Frontal cortex (tissue), 3 donors: ENCODE measurements at regions not wholly inside any gene's neighbourhood (a gene's known extent, or its start where the extent isn't known, plus 50 kb on each side); places are given as distances from the start of the nearest gene placed in this dataset.
A peak's percentile ranks its signal among the peaks of the same experiment; 100 is the strongest.

Experiments used
- DNase-seq, 2 donors: peaks; one replicate each; pipeline ENCODE4 v3.0.0; 2012; ENCODE audit warnings: low spot score in 2 of 2
- FAIRE-seq: peaks from 2 replicates; lab custom pipeline; 2012; peaks lifted over from hg19 to GRCh38; lab: Jason Lieb, UNC
- donor health status: control.
- donor health status: control.
- donor health status: control.

DNA sequence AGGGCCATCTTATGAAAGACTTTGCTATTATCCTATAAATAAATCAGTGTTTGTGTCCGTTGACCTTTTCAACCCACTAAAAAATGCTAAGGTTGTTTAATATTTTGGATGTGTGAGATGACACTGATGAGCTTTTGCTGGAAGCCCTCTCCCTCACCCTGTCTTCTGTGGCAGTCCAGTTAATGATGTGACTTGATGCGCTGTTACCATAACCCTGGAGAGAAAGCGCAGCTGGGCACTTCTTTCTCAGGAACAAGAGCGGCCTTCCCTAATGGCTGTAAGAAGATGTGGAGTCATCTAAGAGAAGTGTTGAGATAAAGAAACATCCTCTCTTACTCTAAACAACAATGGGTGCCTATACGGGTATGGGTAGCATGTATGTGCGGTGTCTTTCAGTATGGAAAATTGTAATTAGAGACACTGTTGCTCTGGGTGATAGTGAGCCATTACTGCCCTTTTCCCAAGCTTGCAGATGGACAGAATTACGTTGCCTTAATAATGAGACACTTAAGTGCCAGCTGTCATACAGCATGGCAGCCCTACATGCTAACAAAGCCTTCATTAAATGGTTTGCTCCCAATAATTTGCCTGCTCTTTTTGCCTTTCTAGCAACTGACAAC lies 165.6 kb upstream of the NABP1 start:
- no peak for DNase-seq
- FAIRE-seq, result no peak

DNA sequence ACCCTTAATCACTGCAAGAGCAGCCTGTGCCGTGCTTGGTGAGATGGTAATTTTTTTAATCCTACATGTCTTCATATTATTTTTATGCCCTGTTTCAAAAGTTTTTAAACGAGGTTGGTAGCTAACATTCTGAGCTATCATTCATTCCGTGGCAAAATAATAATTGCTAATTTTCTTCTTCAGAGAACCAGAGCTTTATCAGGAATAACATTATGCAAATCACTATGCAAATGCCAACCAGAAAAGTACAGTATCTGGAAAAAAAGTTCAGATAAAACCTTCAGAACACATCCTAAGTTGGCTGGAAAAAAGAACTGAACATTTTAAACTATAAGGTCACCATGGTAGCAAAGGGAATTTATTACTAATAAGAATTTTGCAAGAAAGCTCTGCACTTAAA lies 165.1 kb upstream of the NABP1 start:
- no peak for DNase-seq
- FAIRE-seq, result no peak

DNA sequence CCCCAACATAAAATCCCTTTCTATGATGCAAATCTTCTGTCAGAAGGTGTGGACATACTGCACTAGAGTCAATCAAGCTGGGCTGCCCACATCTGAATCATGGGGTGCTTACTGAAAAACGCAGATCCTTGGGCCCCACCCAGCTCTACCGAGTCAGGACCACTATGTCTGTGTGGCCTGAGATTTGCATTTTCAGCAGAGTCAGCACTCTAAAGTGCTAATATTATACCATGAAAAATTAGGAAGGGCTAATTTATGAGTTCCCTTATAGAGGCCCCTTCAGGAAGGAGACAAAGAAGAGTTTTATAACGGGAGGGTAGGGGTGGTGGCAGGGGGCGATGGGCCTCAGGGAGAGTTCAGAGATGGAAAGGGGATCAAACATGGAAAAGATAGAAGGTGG lies 163.3 kb upstream of the NABP1 start:
- DNase-seq (no peak), FAIRE-seq (no peak)

DNA sequence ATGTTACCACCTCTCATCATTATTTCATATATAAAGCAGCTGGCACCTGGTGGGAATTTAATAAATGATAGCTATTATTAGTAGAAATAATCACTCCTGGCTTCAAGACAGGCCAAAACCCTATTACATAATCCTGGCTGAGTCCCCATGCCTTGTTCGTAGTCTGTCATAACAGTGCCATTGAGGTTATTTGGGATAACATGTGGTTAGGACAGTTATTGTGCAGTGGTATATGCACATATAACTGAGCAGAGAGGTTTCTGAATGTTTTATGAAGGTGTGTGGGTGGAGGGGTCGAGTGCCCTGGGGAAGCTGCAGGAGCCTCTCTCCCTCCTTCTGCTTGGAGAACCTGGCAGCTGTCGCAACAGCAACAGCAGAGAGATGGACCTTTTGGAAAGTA lies 162.4 kb upstream of the NABP1 start:
- FAIRE-seq (no peak), DNase-seq (no peak)

DNA sequence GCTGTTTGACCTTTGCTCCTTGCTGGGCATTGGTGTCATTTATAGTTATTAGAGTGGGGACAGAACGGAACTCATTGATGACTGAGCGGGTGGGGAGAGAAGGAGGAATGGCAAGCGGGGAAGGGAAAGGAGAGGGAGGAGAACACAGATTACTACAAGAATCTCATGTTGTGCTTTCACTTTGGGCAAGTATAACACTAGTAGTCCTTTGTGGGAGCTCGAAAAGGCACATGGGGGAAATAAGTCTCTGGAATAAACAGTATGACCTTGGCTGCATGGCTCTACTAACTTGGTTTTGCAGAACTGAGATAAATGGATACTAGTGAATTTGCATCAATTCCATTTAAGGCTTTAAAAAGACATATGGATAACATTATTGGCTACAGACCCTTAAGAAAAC lies 161.7 kb upstream of the NABP1 start:
- DNase-seq (no peak), FAIRE-seq (no peak)

DNA sequence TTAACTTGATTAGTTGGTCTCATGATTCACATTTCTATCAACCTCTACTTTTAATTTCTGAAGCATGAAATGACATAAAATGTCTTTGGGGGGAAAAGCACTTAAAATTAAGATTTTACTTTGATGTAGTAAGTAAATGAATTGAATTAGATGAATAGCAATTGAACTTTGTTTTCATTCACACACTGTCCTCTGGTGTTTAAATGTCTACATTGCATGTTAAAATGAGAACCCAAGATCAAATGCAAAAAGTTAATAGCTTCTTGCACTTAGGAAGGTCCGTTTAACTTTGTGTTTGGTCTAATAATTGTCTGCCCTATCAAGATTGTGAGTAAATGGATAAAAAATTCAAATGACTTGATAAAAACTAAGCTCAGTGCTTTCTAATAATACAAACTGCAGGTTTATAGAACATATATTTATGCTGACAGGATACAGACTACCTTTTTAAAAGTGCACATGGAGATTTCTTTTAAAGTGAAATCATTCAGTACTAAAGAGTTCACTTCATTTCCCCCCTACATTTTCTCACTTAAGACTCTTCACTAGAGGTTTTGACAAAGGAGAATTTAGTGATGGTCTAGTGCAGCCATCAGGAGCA lies 156.2 kb upstream of the NABP1 start:
- DNase-seq (peak; percentile 10 to 37), FAIRE-seq (peak; percentile 93)

DNA sequence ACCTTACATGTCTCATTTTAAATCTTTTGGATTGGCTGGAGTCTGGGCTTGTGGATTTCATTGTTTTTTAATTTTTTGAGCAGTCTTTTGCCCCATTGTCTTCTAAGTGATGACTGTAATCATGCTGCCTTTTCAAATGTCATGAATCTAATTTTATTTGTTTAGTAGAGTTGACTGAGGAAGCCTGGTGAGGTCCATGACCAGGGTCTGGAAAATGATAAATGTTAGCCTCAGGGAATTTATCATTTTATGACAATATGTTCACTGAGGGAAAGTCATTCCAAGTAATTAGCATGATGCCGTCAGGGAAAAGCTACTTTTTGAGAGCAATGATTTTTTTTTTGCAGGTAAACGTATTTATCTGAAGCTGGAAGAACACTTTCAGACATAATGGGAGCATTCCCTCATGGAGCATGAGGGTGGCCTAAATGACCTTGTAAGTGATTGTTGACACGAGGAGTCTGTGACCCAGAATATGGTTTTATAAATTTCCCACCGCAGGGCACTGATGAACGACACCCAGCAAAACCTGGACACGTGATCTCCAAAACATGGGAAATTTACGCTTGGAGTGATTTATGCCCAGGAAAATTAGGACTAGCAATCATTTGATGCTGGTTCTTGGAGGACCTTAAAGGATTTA lies 155.3 kb upstream of the NABP1 start:
- no peak for FAIRE-seq
- DNase-seq, result no peak

DNA sequence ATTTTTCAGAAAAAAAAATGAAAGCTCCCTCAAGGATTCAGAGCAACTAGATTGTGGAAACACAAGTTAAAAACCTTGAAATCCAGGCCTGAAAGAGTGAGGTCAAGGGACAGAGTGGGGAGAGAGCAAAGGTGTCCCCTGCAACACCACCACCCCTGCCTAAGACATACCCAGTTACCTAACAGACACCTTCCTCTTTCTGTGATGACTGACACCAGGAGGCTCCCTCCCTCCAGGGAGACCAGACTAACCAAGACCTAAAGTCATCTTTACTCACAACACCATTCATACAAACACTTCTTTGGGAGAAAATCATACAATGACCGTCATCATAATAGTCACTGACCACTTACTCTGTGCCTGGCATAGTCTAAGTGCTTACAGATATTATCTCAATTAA lies 151.8 kb upstream of the NABP1 start:
- DNase-seq (no peak), FAIRE-seq (no peak)

DNA sequence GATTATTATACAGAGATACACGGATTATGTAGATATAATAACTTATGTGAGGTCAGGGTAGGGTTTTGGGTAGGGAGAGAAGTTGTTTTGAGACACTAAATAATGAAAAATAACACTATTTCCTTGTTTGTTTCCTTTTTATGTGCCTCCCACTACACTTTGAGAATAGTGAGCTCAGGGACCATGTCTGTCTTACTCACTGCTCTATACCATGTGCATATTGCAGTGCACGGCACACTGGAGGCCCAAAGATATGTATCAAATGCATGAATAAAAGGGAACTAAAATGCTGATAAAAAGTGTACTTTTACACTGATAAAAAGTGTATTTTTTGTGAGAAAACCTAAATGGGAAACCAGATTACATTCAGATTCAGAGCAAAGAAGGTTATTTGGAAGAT lies 151.4 kb upstream of the NABP1 start:
- no peak for FAIRE-seq
- no peak for DNase-seq

DNA sequence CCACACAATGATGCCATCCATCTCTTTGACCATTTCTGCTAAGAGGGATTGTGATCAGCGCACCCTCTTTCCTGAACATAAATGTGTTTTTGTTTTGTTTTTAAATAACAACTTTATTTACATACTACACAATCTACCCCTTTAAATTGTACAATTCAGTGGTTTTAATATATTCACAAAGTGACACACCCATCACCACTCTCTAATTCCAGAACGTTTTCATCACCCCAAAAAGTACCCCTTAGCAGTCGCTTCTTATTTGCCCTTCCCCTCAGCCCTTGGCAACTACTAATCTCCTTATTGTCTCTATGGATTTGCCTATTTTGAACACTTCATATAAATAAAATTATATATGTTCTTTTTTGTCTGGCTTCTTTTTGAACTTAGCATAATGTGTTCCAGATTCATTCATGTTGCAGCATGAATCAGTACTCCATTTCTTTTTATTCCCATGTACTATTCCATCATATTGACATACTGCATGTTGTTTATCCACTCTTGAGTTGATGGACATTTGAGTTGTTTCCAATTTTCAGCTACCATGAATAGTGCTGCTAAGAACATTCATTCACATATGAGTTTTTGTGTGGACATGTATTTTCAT lies 150.9 kb upstream of the NABP1 start:
- DNase-seq (no peak), FAIRE-seq (no peak)

DNA sequence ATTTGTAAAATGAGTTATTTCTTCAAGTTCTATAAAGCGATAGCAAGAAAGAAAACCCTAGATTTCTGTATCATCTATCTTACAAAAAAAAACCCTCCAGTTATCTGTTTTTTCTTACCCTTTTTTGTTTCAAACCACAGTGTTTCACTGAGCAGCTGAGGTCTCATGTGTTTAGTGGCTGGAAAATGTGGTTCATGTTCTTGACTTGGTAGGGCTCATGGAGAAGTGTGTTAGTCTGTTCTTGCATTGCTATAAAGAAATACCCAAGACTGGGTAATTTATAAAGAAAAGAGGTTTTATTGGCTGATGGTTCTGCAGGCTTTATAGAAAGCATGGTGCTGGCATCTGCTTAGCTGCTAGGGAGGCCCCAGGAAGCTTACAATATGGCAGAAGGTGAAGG lies 147.3 kb upstream of the NABP1 start:
- FAIRE-seq (no peak), DNase-seq (no peak)

DNA sequence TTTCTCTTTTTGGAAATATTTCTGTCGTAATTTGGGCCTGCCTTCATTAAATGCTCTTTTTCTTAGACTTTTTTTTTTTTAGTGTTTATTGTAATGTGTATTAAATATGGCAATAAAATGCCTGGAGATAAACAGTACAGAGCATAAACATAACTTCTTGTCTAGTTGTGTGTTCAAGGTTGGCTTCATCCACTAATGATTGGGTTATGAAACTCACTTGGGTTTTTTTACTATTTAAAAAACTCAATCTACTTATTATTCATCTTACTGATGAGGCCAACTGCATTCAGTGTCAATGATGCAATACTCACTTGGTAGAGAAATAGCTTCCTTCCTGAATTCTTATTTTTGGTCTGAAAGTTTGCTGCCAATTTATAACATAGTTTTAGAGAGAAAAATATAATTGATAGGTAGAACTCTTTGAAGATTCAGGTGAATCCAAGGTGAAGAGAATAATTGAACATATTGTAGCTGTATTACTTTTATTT lies 144.2 kb upstream of the NABP1 start:
- no peak for DNase-seq
- FAIRE-seq, result no peak

DNA sequence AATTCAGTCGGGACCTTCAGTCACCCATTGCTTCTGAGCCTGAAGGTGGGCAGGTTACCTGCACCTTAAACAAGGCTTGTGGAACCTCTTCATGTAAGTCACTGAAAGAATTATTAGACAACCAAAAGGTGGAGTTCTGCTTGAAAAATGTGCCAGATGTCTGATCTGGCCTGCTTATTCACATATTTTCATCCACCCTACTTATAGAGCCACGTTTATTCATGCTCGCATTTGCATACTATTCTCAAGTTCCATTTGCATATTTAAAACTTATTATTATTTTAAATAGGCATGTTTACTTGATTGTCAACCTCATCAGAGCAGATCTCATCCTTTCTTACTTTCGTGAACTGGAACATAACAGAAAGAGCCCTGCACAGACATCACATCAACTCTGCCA lies 140.0 kb upstream of the NABP1 start:
- no peak for DNase-seq
- FAIRE-seq, result no peak

DNA sequence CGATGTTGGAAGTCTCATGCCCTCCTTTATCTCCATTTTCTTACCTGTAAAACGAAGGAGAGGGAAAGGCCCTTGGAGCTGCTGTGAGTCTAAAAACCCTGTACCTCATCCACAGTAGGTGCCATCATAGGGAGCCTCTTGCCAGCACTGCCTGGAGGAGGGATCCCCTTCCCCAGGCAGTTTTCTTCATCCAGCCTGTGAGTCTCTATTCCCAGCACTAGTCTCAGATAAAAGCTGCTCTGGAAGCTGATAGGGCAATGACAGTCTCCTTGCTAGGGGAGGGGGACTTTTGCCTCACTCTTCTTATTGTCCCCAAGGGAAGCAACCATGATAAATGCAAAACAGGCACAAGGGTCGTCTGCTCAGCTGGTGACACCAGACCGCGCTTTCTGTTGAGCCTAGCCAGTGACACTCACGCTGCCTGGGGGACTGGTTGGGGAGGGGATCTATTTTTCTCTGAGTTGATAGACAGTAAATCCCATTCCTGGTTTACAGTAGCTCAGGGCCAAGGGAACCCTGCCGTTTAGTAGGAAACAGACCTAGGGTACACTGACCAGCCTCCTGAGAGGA lies 139.5 kb upstream of the NABP1 start:
- FAIRE-seq (no peak), DNase-seq (no peak)

DNA sequence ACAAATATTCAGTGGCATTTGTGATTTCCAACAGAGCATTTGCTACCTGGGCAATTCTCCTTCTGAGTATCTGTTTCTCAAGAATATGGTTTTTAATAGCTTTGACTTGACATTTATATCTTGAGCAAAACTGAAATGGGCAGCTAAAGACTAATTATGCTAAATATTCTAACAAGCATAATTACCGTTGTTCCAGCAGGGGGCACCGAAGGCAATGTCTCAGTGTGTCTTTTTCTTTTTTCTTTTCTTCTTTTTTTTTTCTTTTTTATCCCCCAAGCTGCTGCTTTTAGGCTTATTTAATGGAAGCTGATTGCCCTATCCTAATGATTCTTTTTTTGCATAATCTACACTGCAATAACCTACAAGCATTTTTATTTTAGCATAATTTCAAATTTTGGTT lies 138.9 kb upstream of the NABP1 start:
- no peak for DNase-seq
- no peak for FAIRE-seq

DNA sequence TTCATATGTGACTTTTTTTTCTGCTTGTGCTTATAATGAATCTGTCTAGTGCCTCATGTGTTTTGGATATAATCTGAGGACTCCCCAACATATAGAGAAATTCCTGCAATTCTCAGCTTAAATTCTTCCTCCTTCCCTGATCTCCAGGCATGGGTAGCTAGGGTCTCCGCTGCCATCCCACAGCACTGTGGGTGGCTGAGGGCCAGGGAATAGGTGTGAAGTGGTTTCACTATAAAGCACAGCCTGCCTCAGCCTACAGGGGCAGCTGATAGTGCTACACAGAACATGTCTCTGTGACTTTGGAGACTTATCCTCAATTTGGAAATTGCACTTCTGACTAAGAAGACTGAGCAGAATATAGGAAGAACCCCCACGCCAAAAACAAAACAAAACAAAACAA lies 137.3 kb upstream of the NABP1 start:
- no peak for FAIRE-seq
- DNase-seq, result no peak

DNA sequence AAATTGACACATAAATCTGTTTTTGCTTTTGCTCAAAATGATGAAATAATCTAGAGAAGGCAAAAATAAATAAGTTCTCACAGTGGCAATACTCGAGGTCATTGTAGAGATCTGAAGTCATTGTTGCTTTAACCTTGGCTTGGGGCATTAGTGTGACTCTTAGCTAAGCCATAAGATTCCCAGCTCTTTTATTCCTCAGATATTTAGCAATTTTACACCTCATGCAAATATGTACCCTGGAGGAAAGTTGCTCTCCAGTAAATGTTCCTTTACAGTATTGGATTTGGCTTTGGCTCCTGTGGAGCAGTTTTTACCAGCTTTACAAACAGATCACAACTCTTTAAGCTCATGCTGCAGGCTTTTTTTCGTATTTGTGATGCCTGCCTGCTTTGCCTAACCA lies 134.2 kb upstream of the NABP1 start:
- DNase-seq (no peak), FAIRE-seq (no peak)

DNA sequence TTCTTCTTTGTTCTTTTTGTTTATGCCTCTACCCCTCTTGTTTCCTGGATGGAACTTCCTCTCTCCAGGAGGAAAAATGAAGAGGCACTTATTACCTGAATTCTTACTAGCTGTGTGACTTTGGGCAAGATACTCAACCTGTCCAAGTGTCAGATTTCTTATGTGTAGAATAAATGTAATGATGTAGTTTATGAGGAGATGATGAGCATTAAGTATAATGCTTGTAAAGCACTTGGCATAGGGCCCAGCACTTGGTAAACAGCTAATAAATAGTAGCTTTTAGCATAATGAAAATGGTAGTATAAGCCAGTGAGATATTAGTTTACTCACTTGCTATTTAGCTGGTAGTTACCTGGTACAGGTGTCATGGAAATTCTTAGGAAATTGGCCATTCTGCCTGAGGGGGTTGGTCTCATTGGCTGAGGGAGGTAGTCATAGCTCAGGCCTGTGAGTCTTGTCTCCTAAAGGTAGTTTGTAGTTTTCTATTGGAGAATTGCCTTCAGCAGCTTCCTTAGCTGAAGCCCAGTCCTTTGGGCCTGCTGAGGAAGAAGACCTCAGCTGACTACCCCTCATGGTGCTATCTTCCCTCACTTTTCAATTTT lies 133.4 kb upstream of the NABP1 start:
- FAIRE-seq (no peak), DNase-seq (no peak)

DNA sequence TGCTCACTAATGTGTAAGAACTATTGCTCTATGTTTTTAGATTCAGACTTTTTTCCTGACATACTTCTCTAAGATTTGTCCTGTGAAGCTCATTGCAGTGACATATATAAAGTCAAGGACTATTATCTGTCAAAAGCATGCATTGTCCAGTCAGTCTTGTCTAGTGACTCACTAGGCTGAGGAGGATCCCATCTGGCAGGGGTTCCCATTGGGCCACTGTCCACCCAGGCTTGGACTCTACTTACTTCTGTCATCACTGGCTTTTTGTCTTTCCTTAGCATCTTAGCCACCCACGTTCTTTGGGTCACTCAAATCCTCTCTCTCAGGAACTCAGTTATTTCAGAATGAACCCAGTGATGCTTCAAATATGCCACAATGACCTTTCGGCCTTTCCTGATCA lies 132.6 kb upstream of the NABP1 start:
- no peak for DNase-seq
- FAIRE-seq, result no peak

DNA sequence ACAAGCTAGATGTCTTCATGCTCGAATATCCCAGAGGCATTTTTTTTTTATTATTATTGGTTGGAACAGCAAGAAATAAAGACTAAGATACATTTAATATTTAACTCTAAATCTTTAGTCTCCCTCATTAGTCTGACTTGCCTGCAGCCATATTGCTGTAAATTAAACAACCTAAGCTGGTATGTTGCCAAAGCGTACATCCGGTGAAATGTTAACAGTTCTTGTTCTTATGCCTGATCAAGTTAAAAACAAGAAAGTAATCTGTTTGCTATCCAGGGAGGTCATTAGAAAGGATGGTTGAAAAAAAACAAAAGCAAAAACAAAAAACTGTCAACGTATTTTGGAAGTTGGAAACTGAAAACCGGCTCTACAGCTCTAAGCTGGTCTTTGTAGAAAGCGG lies 125.9 kb upstream of the NABP1 start:
- DNase-seq, result no peak
- no peak for FAIRE-seq

DNA sequence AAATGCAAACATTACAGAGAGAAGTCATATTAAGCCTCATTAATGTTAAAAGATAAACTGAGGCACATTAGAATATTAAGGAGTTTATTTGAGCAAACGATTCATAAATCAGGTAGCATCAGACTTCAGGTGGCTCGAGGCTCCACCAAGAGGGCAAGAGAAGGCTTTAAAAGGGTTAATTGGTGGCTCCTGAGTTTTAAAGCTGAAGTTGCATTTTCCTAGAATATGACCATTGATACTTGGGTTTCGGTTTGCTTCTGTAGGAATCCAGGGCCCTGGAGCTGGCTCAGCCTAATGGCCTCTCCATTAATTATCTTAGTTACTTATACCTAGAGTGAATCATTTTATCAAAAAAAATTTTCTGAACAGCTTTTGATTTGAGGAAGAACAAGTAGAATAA lies 123.7 kb upstream of the NABP1 start:
- no peak for FAIRE-seq
- no peak for DNase-seq
